OCI-LY1 (cell line): ENCODE measurements at regions not wholly inside any gene's neighbourhood (a gene's known extent, or its start where the extent isn't known, plus 50 kb on each side); places are given as distances from the start of the nearest gene placed in this dataset.

Source experiments
- H2AFZ ChIP-seq: fragments of 200-600 bp; sonication (generic), shearing (Covaris generic); 2 replicates; pipeline ENCODE4 v1.6.0; 2014; ENCODE audit warnings: antibody characterized with exemption, mild to moderate bottlenecking, low read length
- H3F3A ChIP-seq: fragments of 200-600 bp; sonication (generic), shearing (Covaris generic); 2 replicates; pipeline ENCODE4 v1.6.0; 2014; ENCODE audit warnings: mild to moderate bottlenecking, antibody characterized with exemption, low read length, moderate library complexity; ENCODE audit not compliant: insufficient read depth
- H3K27ac ChIP-seq: fragments of 200-600 bp; sonication (generic); 2 replicates; pipeline ENCODE4 v1.5.1; 2014; ENCODE audit warnings: low read length, mixed run types, mild to moderate bottlenecking, low read depth; ENCODE audit not compliant: poor library complexity, severe bottlenecking
- H3K27me3 ChIP-seq: fragments of 200-600 bp; sonication (generic); 2 replicates; pipeline ENCODE4 v1.6.0; 2014; ENCODE audit warnings: antibody characterized with exemption, mild to moderate bottlenecking, low read length, moderate library complexity; ENCODE audit not compliant: insufficient read depth
- H3K36me3 ChIP-seq: fragments of 200-600 bp; sonication (generic); 2 replicates; pipeline ENCODE4 v1.6.1; 2014; ENCODE audit warnings: mild to moderate bottlenecking, antibody characterized with exemption, low read length, moderate library complexity, mixed read lengths; ENCODE audit not compliant: insufficient read depth
- H3K4me1 ChIP-seq: fragments of 200-600 bp; sonication (generic); 2 replicates; pipeline ENCODE4 v1.5.1; 2014; ENCODE audit warnings: mild to moderate bottlenecking, low read length, moderate library complexity; ENCODE audit not compliant: insufficient read depth, severe bottlenecking
- H3K4me2 ChIP-seq: fragments of 200-600 bp; sonication (generic), shearing (Covaris generic); 2 replicates; pipeline ENCODE4 v1.6.1; 2014; ENCODE audit warnings: low read length
- H3K4me3 ChIP-seq: fragments of 200-600 bp; sonication (generic); 2 replicates; pipeline ENCODE4 v1.5.1; 2014; ENCODE audit warnings: low read length, low read depth, mild to moderate bottlenecking, mixed read lengths; ENCODE audit not compliant: poor library complexity, severe bottlenecking
- H3K79me2 ChIP-seq: fragments of 200-600 bp; shearing (Covaris generic); 2 replicates; pipeline ENCODE4 v1.6.1; 2016; ENCODE audit warnings: mixed run types, low read length, mixed read lengths; ENCODE audit not compliant: insufficient read depth
- H3K9ac ChIP-seq: fragments of 200-600 bp; sonication (generic), shearing (Covaris generic); 2 replicates; pipeline ENCODE4 v1.6.1; 2014; ENCODE audit warnings: mild to moderate bottlenecking, low read length, mixed read lengths
- H3K9me2 ChIP-seq: fragments of 200-600 bp; sonication (generic), shearing (Covaris generic); 2 replicates; pipeline ENCODE4 v1.6.1; 2014; ENCODE audit warnings: low read depth, mild to moderate bottlenecking, low read length, mixed read lengths
- H3K9me3 ChIP-seq: fragments of 200-600 bp; shearing (Covaris generic); 2 replicates; pipeline ENCODE4 v1.6.1; 2014; ENCODE audit warnings: low read length, mixed read lengths
- H4K20me1 ChIP-seq: fragments of 200-600 bp; sonication (generic), shearing (Covaris generic); 2 replicates; pipeline ENCODE4 v1.6.0; 2016; ENCODE audit warnings: mild to moderate bottlenecking, low read length; ENCODE audit not compliant: insufficient read depth
- EZH2 ChIP-seq: fragments of 200-600 bp; sonication (generic), shearing (Covaris generic); IDR thresholded peaks from 2 replicates; pipeline ENCODE4 v1.8.0; 2017; ENCODE audit warnings: borderline replicate concordance, mixed run types, mild to moderate bottlenecking, antibody characterized with exemption, low read length, moderate library complexity, mixed read lengths
- TF ChIP-seq, protein P1 (sequence below): fragments of 200-600 bp; sonication (generic), shearing (Covaris generic); IDR thresholded peaks from 2 replicates; pipeline ENCODE4 v1.5.1; 2017; ENCODE audit warnings: mild to moderate bottlenecking, antibody characterized with exemption, low read length, moderate library complexity, mixed read lengths

DNA sequence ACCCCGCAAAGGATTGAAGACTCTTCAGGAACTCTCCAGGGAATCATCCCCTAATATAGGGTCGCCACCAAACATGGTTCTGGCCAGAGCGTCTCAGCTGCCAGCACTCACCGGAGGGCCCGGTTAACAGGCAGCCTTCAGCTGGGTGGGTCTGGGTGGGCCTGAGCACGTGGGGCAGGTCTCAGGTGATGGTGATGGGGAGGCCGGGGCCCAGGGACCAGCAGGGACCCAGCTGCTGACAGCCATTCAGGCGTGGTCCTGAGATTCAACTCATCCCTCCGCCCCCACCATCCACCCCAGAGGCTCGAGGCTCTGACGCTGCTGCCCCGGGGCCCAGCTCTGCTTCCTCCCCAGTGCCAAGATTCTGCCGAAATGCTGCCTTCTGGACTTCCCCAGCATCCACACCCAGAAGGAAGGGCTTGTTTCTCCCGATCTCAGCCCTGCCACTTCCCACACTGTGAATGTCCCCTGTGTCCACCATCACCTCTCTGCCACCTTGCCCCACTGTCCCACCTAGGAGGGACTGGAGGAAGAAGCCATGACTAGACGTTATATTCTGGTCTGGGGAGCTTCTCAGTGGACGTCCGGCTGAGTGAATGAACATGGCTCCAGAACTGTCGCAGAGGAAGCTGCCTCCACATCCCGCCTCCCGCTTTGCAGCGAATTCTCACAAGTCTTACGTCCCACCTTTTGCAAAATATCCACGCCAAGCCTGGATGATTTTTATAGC is 294.2 kb upstream of the SALL3 start:
- Histone ChIP-seq H3K27me3 (no peaks in the 10 kb centered on the region), H3K4me3 (no peak overlapping the region), H3K4me2 (no peak overlapping the region), H3K36me3 (no peaks in the 10 kb centered on the region), H3F3A (no peaks in the 10 kb centered on the region), H3K9me3 (no peaks in the 10 kb centered on the region), H3K27ac (no peak overlapping the region), H3K9me2 (no peaks in the 10 kb centered on the region), H3K9ac (no peak overlapping the region), H3K4me1 (no peaks in the 10 kb centered on the region), H2AFZ (no peak overlapping the region), H4K20me1 (no peaks in the 10 kb centered on the region), H3K79me2 (no peaks in the 10 kb centered on the region)
- TF ChIP-seq, protein P1, sequence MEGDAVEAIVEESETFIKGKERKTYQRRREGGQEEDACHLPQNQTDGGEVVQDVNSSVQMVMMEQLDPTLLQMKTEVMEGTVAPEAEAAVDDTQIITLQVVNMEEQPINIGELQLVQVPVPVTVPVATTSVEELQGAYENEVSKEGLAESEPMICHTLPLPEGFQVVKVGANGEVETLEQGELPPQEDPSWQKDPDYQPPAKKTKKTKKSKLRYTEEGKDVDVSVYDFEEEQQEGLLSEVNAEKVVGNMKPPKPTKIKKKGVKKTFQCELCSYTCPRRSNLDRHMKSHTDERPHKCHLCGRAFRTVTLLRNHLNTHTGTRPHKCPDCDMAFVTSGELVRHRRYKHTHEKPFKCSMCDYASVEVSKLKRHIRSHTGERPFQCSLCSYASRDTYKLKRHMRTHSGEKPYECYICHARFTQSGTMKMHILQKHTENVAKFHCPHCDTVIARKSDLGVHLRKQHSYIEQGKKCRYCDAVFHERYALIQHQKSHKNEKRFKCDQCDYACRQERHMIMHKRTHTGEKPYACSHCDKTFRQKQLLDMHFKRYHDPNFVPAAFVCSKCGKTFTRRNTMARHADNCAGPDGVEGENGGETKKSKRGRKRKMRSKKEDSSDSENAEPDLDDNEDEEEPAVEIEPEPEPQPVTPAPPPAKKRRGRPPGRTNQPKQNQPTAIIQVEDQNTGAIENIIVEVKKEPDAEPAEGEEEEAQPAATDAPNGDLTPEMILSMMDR = no peak
- TF ChIP-seq EZH2 = no peak

DNA sequence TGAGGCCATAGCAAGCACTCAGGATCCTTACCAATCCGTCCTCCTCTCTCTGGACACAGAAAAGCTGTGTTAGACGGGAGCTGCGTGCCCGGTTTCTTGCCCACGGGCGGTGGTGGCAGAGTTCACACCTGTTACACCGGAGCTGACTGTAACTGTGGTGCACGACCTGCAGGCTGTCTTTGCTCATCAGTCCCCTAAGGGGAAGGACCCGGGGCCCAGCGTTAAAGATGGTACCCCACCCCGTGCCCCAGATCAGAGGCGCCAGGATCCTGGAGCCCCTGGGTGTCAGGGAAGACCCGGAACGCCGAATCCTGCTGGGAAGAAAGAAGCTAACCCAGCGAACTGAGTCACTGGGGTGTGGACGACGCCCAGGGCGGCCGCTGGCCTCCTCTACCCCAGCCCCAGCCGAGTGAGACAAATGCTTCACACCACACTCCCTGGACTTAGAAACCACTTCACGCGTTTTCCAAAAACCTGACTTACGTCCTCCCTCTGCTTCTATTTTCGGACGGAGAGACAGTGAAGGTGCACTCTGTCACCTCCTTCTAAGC is 293.6 kb upstream of the SALL3 start:
- H3K27me3 ChIP-seq = no peaks in the 10 kb centered on the region
- H3K9ac ChIP-seq = no peak overlapping the region
- no peaks in the 10 kb centered on the region for H3K79me2 ChIP-seq
- no peaks in the 10 kb centered on the region for H3K9me2 ChIP-seq
- H3K36me3 ChIP-seq = no peaks in the 10 kb centered on the region
- H3K4me2 ChIP-seq = no peak overlapping the region
- TF ChIP-seq, protein P1 = no peak
- no peak for TF ChIP-seq EZH2
- no peak overlapping the region for H3K4me3 ChIP-seq
- H3F3A ChIP-seq = no peaks in the 10 kb centered on the region
- H2AFZ ChIP-seq = no peak overlapping the region
- H3K27ac ChIP-seq = no peak overlapping the region
- H3K9me3 ChIP-seq = no peaks in the 10 kb centered on the region
- no peaks in the 10 kb centered on the region for H4K20me1 ChIP-seq
- no peaks in the 10 kb centered on the region for H3K4me1 ChIP-seq

DNA sequence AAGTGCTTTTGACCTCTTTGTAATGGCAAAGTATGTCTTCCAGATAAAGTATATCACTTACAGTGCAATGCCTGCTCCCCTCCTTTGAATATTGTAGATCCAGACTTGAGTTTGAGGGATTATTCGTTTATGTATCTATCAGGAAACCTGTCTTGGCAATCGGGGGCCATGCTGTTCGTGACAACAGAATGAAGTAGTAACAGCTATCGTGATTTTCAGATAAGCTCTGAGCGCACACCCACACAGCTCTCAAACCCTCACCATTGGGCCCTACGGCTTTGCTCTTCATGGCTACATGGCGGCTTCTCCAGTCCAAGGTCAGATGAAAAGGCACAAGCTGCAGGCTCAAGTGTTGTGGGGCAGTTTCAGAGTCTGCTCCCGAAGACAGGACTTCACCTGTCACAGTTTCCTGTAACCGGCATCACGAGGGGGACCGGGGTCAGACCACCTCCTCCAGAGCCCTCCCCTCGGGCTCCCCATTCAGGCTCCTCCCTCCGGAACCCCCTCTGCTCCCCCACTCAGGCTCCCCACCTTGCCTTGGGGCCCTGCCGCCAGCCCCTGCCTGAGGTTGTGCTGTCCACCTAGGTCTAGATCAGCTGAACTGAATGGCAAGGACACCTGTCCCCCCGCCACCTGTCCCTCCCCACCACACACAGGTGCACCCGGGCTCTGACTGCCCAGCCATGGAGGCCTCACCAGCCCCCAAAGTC is 292.5 kb upstream of the SALL3 start:
- no peak for TF ChIP-seq EZH2
- TF ChIP-seq, protein P1 = no peak
- Histone ChIP-seq H3K27ac (no peak overlapping the region), H3K9ac (no peak overlapping the region), H3F3A (no peaks in the 10 kb centered on the region), H3K4me2 (no peak overlapping the region), H3K79me2 (no peaks in the 10 kb centered on the region), H3K4me1 (no peaks in the 10 kb centered on the region), H2AFZ (no peak overlapping the region), H3K27me3 (no peaks in the 10 kb centered on the region), H3K4me3 (no peak overlapping the region), H4K20me1 (no peaks in the 10 kb centered on the region), H3K36me3 (no peaks in the 10 kb centered on the region), H3K9me3 (no peaks in the 10 kb centered on the region), H3K9me2 (no peaks in the 10 kb centered on the region)
